ENCODE measurements at regions not wholly inside any gene's neighbourhood (a gene's known extent, or its start where the extent isn't known, plus 50 kb on each side); places are given as distances from the start of the nearest gene placed in this dataset.
"Not testable (repeated sequence)": the region's sequence is repeated elsewhere in the genome, so short reads cannot be mapped to it uniquely, and the experiment has no call there.

GRCh38 chr2:11877764-11878163, 131.3 kb downstream of the LPIN1 start:
- Mint-ChIP-seq H3K27ac (no peak overlapping the region), H3K9me3 (no peaks in the 10 kb centered on the region)
- ATAC-seq, result no peak

GRCh38 chr2:11885253-11885652, 138.8 kb downstream of the LPIN1 start:
- DNase-seq (ENCODE audit: low spot score in 2 of 2); H3K9me3 Mint-ChIP-seq; H3K4me3 Mint-ChIP-seq; H3K4me1 Mint-ChIP-seq; H3K36me3 Mint-ChIP-seq; H3K27ac Mint-ChIP-seq; ATAC-seq: not testable (repeated sequence)

More at GRCh38 chr2:11877764-11878163, 131.3 kb downstream of the LPIN1 start:
- Mint-ChIP-seq H3K36me3 (no peaks in the 10 kb centered on the region), H3K4me3 (no peak overlapping the region), H3K4me1 (no peaks in the 10 kb centered on the region)
- DNase-seq (ENCODE audit: low spot score in 2 of 2), result no peak

- DNase-seq (ENCODE audit: low spot score in 2 of 2); H3K4me1 Mint-ChIP-seq; H3K36me3 Mint-ChIP-seq; H3K27ac Mint-ChIP-seq; H3K4me3 Mint-ChIP-seq; ATAC-seq: not testable (repeated sequence)
- H3K9me3 Mint-ChIP-seq, result peaks cover 14% of the 10 kb centered on the region
These were observed 140.5 kb downstream of the LPIN1 start for GRCh38 chr2:11886899-11887298.

GRCh38 chr2:11889101-11889850, 142.8 kb downstream of the LPIN1 start:
- ATAC-seq, result no peak
- H3K4me1 Mint-ChIP-seq, result no peaks in the 10 kb centered on the region

GRCh38 chr2:11889854-11890253, 143.4 kb downstream of the LPIN1 start:
- Mint-ChIP-seq H3K4me3 (no peak overlapping the region), H3K36me3 (no peaks in the 10 kb centered on the region), H3K27ac (no peak overlapping the region), H3K4me1 (no peaks in the 10 kb centered on the region), H3K9me3 (peaks cover 22% of the 10 kb centered on the region)
- DNase-seq (ENCODE audit: low spot score in 2 of 2) (no peak), ATAC-seq (no peak)

More at GRCh38 chr2:11889101-11889850, 142.8 kb downstream of the LPIN1 start:
- peaks cover 17% of the 10 kb centered on the region for H3K9me3 Mint-ChIP-seq
- no peak overlapping the region for H3K4me3 Mint-ChIP-seq
- no peaks in the 10 kb centered on the region for H3K36me3 Mint-ChIP-seq
- no peak for DNase-seq (ENCODE audit: low spot score in 2 of 2)
- H3K27ac Mint-ChIP-seq, result no peak overlapping the region

- Mint-ChIP-seq H3K4me1 (no peaks in the 10 kb centered on the region), H3K27ac (no peak overlapping the region), H3K9me3 (peaks cover 24% of the 10 kb centered on the region), H3K4me3 (no peak overlapping the region), H3K36me3 (no peaks in the 10 kb centered on the region)
- ATAC-seq, result no peak
- no peak for DNase-seq (ENCODE audit: low spot score in 2 of 2)
These were observed 144.6 kb downstream of the LPIN1 start for GRCh38 chr2:11891028-11891427.

- DNase-seq (ENCODE audit: low spot score in 2 of 2) (no peak), ATAC-seq (no peak)
- Mint-ChIP-seq H3K27ac (no peak overlapping the region), H3K9me3 (peaks cover 24% of the 10 kb centered on the region), H3K4me1 (no peaks in the 10 kb centered on the region), H3K36me3 (no peaks in the 10 kb centered on the region), H3K4me3 (no peak overlapping the region)
These were observed 145.4 kb downstream of the LPIN1 start for GRCh38 chr2:11891671-11892440.

GRCh38 chr2:11896386-11896785, 150.0 kb downstream of the LPIN1 start:
- H3K36me3 Mint-ChIP-seq, result no peaks in the 10 kb centered on the region
- H3K9me3 Mint-ChIP-seq, result peaks cover 10% of the 10 kb centered on the region
- H3K4me1 Mint-ChIP-seq, result no peaks in the 10 kb centered on the region
- no peak overlapping the region for H3K4me3 Mint-ChIP-seq
- ATAC-seq (no peak), DNase-seq (ENCODE audit: low spot score in 2 of 2) (no peak)
- no peak overlapping the region for H3K27ac Mint-ChIP-seq

- H3K4me1 Mint-ChIP-seq, result no peaks in the 10 kb centered on the region
- no peak overlapping the region for H3K4me3 Mint-ChIP-seq
- DNase-seq (ENCODE audit: low spot score in 2 of 2), result no peak
- H3K36me3 Mint-ChIP-seq, result no peaks in the 10 kb centered on the region
- no peak overlapping the region for H3K27ac Mint-ChIP-seq
- peaks cover 8% of the 10 kb centered on the region for H3K9me3 Mint-ChIP-seq
- no peak for ATAC-seq
These were observed 152.1 kb downstream of the LPIN1 start for GRCh38 chr2:11898576-11898975.

- H3K9me3 Mint-ChIP-seq, result peaks cover 8% of the 10 kb centered on the region
- ATAC-seq (no peak), DNase-seq (ENCODE audit: low spot score in 2 of 2) (no peak)
- no peak overlapping the region for H3K27ac Mint-ChIP-seq
- no peaks in the 10 kb centered on the region for H3K36me3 Mint-ChIP-seq
- no peak overlapping the region for H3K4me3 Mint-ChIP-seq
- H3K4me1 Mint-ChIP-seq, result no peaks in the 10 kb centered on the region
These were observed 152.9 kb downstream of the LPIN1 start for GRCh38 chr2:11899264-11899818.

GRCh38 chr2:11900891-11901290, 154.5 kb downstream of the LPIN1 start:
- not testable (repeated sequence) for H3K9me3 Mint-ChIP-seq; H3K36me3 Mint-ChIP-seq; DNase-seq (ENCODE audit: low spot score in 2 of 2); H3K4me3 Mint-ChIP-seq; H3K27ac Mint-ChIP-seq; H3K4me1 Mint-ChIP-seq; ATAC-seq

- Mint-ChIP-seq H3K4me1 (no peaks in the 10 kb centered on the region), H3K36me3 (no peaks in the 10 kb centered on the region), H3K27ac (no peak overlapping the region), H3K4me3 (no peak overlapping the region), H3K9me3 (no peaks in the 10 kb centered on the region)
- DNase-seq (ENCODE audit: low spot score in 2 of 2) (no peak), ATAC-seq (no peak)
These were observed 155.1 kb downstream of the LPIN1 start for GRCh38 chr2:11901351-11902069.

GRCh38 chr2:11903085-11903606, 156.7 kb downstream of the LPIN1 start:
- no peak for DNase-seq (ENCODE audit: low spot score in 2 of 2)
- no peaks in the 10 kb centered on the region for H3K4me1 Mint-ChIP-seq
- ATAC-seq, result no peak

GRCh38 chr2:11904029-11904428, 157.6 kb downstream of the LPIN1 start:
- Mint-ChIP-seq H3K9me3 (no peaks in the 10 kb centered on the region), H3K4me3 (no peak overlapping the region), H3K27ac (no peak overlapping the region), H3K4me1 (no peaks in the 10 kb centered on the region), H3K36me3 (no peaks in the 10 kb centered on the region)
- ATAC-seq (no peak), DNase-seq (ENCODE audit: low spot score in 2 of 2) (no peak)

More at GRCh38 chr2:11903085-11903606, 156.7 kb downstream of the LPIN1 start:
- Mint-ChIP-seq H3K36me3 (no peaks in the 10 kb centered on the region), H3K4me3 (no peak overlapping the region), H3K27ac (no peak overlapping the region), H3K9me3 (no peaks in the 10 kb centered on the region)

GRCh38 chr2:11904941-11905340, 158.5 kb downstream of the LPIN1 start:
- H3K4me3 Mint-ChIP-seq, result no peak overlapping the region
- no peak overlapping the region for H3K27ac Mint-ChIP-seq
- H3K9me3 Mint-ChIP-seq, result no peaks in the 10 kb centered on the region
- no peaks in the 10 kb centered on the region for H3K4me1 Mint-ChIP-seq
- DNase-seq (ENCODE audit: low spot score in 2 of 2) (no peak), ATAC-seq (no peak)
- no peaks in the 10 kb centered on the region for H3K36me3 Mint-ChIP-seq

Measured in stimulated activated effector memory CD8-positive, alpha-beta T cell treated with anti-CD3 and anti-CD28 coated beads, Interleukin-12 subunit alpha, Interleukin-12 subunit beta, amount 100 ng/mL, for 72 hours (primary cell).